Loucy (cell line): ENCODE measurements at regions not wholly inside any gene's neighbourhood (a gene's known extent, or its start where the extent isn't known, plus 50 kb on each side); places are given as distances from the start of the nearest gene placed in this dataset.

ENCODE experiments used
- EZH2phosphoT487 ChIP-seq: fragments of 200-600 bp; IDR thresholded peaks from 2 replicates; pipeline ENCODE4 v1.6.1; 2018; ENCODE audit warnings: antibody characterized with exemption, mild to moderate bottlenecking, moderate library complexity, borderline replicate concordance
- TF ChIP-seq, protein P1 (sequence below): fragments of 200-600 bp; sonication (generic); conservative IDR thresholded peaks from 2 replicates; pipeline ENCODE4 v1.5.1; 2014; ENCODE audit warnings: mild to moderate bottlenecking, antibody characterized with exemption, low read length

DNA sequence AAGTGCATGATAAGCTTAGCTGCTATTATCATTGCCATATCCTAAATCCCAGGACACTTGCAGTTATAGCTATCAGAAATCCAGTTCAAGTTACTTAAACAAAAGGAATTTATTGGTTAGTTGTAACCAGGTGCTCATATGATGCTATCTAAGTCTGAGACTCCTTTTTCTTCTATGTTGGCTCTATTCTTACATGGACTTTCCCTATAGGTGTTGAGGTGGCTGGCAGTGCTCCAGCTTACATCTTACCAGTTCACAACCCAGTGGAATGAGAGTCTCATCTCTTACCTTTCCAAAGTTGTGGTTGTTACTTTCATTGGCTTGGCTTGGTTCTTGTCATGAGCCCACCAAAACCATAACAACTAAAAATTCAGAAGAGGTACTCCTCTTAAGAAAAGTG, 94.6 kb downstream of the DACT1 start:
- TF ChIP-seq, protein P1, sequence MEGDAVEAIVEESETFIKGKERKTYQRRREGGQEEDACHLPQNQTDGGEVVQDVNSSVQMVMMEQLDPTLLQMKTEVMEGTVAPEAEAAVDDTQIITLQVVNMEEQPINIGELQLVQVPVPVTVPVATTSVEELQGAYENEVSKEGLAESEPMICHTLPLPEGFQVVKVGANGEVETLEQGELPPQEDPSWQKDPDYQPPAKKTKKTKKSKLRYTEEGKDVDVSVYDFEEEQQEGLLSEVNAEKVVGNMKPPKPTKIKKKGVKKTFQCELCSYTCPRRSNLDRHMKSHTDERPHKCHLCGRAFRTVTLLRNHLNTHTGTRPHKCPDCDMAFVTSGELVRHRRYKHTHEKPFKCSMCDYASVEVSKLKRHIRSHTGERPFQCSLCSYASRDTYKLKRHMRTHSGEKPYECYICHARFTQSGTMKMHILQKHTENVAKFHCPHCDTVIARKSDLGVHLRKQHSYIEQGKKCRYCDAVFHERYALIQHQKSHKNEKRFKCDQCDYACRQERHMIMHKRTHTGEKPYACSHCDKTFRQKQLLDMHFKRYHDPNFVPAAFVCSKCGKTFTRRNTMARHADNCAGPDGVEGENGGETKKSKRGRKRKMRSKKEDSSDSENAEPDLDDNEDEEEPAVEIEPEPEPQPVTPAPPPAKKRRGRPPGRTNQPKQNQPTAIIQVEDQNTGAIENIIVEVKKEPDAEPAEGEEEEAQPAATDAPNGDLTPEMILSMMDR: no peak
- TF ChIP-seq EZH2phosphoT487: no peak
